ENCODE measurements at regions not wholly inside any gene's neighbourhood (a gene's known extent, or its start where the extent isn't known, plus 50 kb on each side); places are given as distances from the start of the nearest gene placed in this dataset.

- CTCF ChIA-PET: no interaction called here
These were observed 223.6 kb upstream of the AGAP1 start for GRCh38 chr2:235270291-235270690.

GRCh38 chr2:235270956-235271355 lies 222.9 kb upstream of the AGAP1 start:
- CTCF ChIA-PET: no interaction called here
- no peak overlapping the region for H3K4me3 Mint-ChIP-seq

More at GRCh38 chr2:235270291-235270690, 223.6 kb upstream of the AGAP1 start:
- Mint-ChIP-seq H3K36me3 (ENCODE audit: low read depth) (no peaks in the 10 kb centered on the region), H3K4me3 (no peak overlapping the region), H3K9me3 (ENCODE audit: low read depth) (no peaks in the 10 kb centered on the region), H3K4me1 (peaks cover 9% of the 10 kb centered on the region), H3K27me3 (peaks cover 69% of the 10 kb centered on the region), H3K27ac (no peak overlapping the region)
- DNase-seq: no peak
- POLR2A ChIA-PET: no interaction called here
- intact Hi-C loops (cut with DNase I, micrococcal nuclease): loop anchor here in 1 of 2 experiments (5.0 kb wide), 1 partner anchor 122 kb away; no protein-coding TSS in a partner anchor
- peak; percentile 26 for ATAC-seq

GRCh38 chr2:235271936-235272335 lies 221.9 kb upstream of the AGAP1 start:
- DNase-seq (no peak), ATAC-seq (no peak)
- ChIA-PET POLR2A (no interaction called here), CTCF (interaction anchor here (0.6 kb wide), 1 partner anchor 11 kb away, joined by 3 read pairs; no protein-coding TSS in a partner anchor)
- Mint-ChIP-seq H3K9me3 (ENCODE audit: low read depth) (no peaks in the 10 kb centered on the region), H3K27ac (no peak overlapping the region), H3K36me3 (ENCODE audit: low read depth) (no peaks in the 10 kb centered on the region), H3K4me1 (peaks cover 9% of the 10 kb centered on the region), H3K4me3 (no peak overlapping the region), H3K27me3 (peaks cover 70% of the 10 kb centered on the region)
- intact Hi-C loops (cut with DNase I, micrococcal nuclease): loop anchor here in 1 of 2 experiments (5.0 kb wide), 1 partner anchor 120 kb away; no protein-coding TSS in a partner anchor

More at GRCh38 chr2:235270956-235271355, 222.9 kb upstream of the AGAP1 start:
- POLR2A ChIA-PET: no interaction called here
- H3K27me3 Mint-ChIP-seq: peaks cover 69% of the 10 kb centered on the region
- ATAC-seq: peak; percentile 90
- no peak overlapping the region for H3K27ac Mint-ChIP-seq
- H3K9me3 Mint-ChIP-seq (ENCODE audit: low read depth): no peaks in the 10 kb centered on the region
- H3K4me1 Mint-ChIP-seq: peaks cover 9% of the 10 kb centered on the region
- H3K36me3 Mint-ChIP-seq (ENCODE audit: low read depth): no peaks in the 10 kb centered on the region
- DNase-seq: peak; percentile 82
- intact Hi-C loops (cut with DNase I, micrococcal nuclease): loop anchor here in 1 of 2 experiments (5.0 kb wide), 1 partner anchor 121 kb away; no protein-coding TSS in a partner anchor

GRCh38 chr2:235274023-235274422 lies 219.8 kb upstream of the AGAP1 start:
- Mint-ChIP-seq H3K4me1 (peaks cover 9% of the 10 kb centered on the region), H3K27me3 (peaks cover 55% of the 10 kb centered on the region), H3K27ac (no peak overlapping the region), H3K36me3 (ENCODE audit: low read depth) (no peaks in the 10 kb centered on the region), H3K4me3 (no peak overlapping the region), H3K9me3 (ENCODE audit: low read depth) (no peaks in the 10 kb centered on the region)
- ChIA-PET POLR2A (no interaction called here), CTCF (no interaction called here)
- DNase-seq: no peak
- ATAC-seq: no peak
- intact Hi-C loops (cut with DNase I, micrococcal nuclease): loop anchor here in 1 of 2 experiments (5.0 kb wide), 1 partner anchor 118 kb away; no protein-coding TSS in a partner anchor

GRCh38 chr2:235277485-235277884 lies 216.4 kb upstream of the AGAP1 start:
- H3K4me1 Mint-ChIP-seq: no peaks in the 10 kb centered on the region
- no peak overlapping the region for H3K27ac Mint-ChIP-seq
- peaks cover 41% of the 10 kb centered on the region for H3K27me3 Mint-ChIP-seq
- H3K9me3 Mint-ChIP-seq (ENCODE audit: low read depth): no peaks in the 10 kb centered on the region
- DNase-seq (no peak), ATAC-seq (no peak)
- intact Hi-C loops (cut with DNase I, micrococcal nuclease): no loop called here
- CTCF ChIA-PET: no interaction called here
- POLR2A ChIA-PET: no interaction called here
- H3K4me3 Mint-ChIP-seq: no peak overlapping the region
- H3K36me3 Mint-ChIP-seq (ENCODE audit: low read depth): no peaks in the 10 kb centered on the region

GRCh38 chr2:235278771-235279355 lies 215.0 kb upstream of the AGAP1 start:
- H3K4me3 Mint-ChIP-seq: no peak overlapping the region
- H3K27me3 Mint-ChIP-seq: peaks cover 36% of the 10 kb centered on the region

GRCh38 chr2:235279965-235280364 lies 213.9 kb upstream of the AGAP1 start:
- no peaks in the 10 kb centered on the region for H3K36me3 Mint-ChIP-seq (ENCODE audit: low read depth)
- no peak overlapping the region for H3K4me3 Mint-ChIP-seq
- CTCF ChIA-PET: no interaction called here
- no peak for DNase-seq
- peaks cover 35% of the 10 kb centered on the region for H3K27me3 Mint-ChIP-seq
- no peak overlapping the region for H3K27ac Mint-ChIP-seq
- H3K9me3 Mint-ChIP-seq (ENCODE audit: low read depth): no peaks in the 10 kb centered on the region
- POLR2A ChIA-PET: no interaction called here
- H3K4me1 Mint-ChIP-seq: no peaks in the 10 kb centered on the region
- intact Hi-C loops (cut with DNase I, micrococcal nuclease): no loop called here
- ATAC-seq: no peak

More at GRCh38 chr2:235278771-235279355, 215.0 kb upstream of the AGAP1 start:
- Mint-ChIP-seq H3K27ac (no peak overlapping the region), H3K9me3 (ENCODE audit: low read depth) (no peaks in the 10 kb centered on the region), H3K4me1 (no peaks in the 10 kb centered on the region), H3K36me3 (ENCODE audit: low read depth) (no peaks in the 10 kb centered on the region)
- ChIA-PET POLR2A (no interaction called here), CTCF (no interaction called here)
- intact Hi-C loops (cut with DNase I, micrococcal nuclease): no loop called here
- DNase-seq (no peak), ATAC-seq (no peak)

GRCh38 chr2:235283246-235283645 lies 210.6 kb upstream of the AGAP1 start:
- Mint-ChIP-seq H3K27me3 (peaks cover 27% of the 10 kb centered on the region), H3K27ac (no peak overlapping the region), H3K36me3 (ENCODE audit: low read depth) (no peaks in the 10 kb centered on the region), H3K9me3 (ENCODE audit: low read depth) (no peaks in the 10 kb centered on the region), H3K4me3 (no peak overlapping the region), H3K4me1 (no peaks in the 10 kb centered on the region)
- ChIA-PET POLR2A (no interaction called here), CTCF (interaction anchor here (0.6 kb wide), 1 partner anchor 11 kb away, joined by 3 read pairs; no protein-coding TSS in a partner anchor)
- intact Hi-C loops (cut with DNase I, micrococcal nuclease): no loop called here
- DNase-seq: no peak
- no peak for ATAC-seq

GRCh38 chr2:235286622-235287374 lies 207.0 kb upstream of the AGAP1 start:
- Mint-ChIP-seq H3K9me3 (ENCODE audit: low read depth) (no peaks in the 10 kb centered on the region), H3K4me1 (no peaks in the 10 kb centered on the region), H3K4me3 (no peak overlapping the region), H3K27me3 (peaks cover 30% of the 10 kb centered on the region), H3K36me3 (ENCODE audit: low read depth) (no peaks in the 10 kb centered on the region), H3K27ac (no peak overlapping the region)
- ChIA-PET CTCF (no interaction called here), POLR2A (no interaction called here)
- intact Hi-C loops (cut with DNase I, micrococcal nuclease): no loop called here
- ATAC-seq: no peak
- no peak for DNase-seq

- no peak for DNase-seq
- ChIA-PET POLR2A (no interaction called here), CTCF (no interaction called here)
- Mint-ChIP-seq H3K9me3 (ENCODE audit: low read depth) (no peaks in the 10 kb centered on the region), H3K4me3 (no peak overlapping the region), H3K4me1 (no peaks in the 10 kb centered on the region), H3K36me3 (ENCODE audit: low read depth) (no peaks in the 10 kb centered on the region), H3K27ac (no peak overlapping the region), H3K27me3 (peaks cover 31% of the 10 kb centered on the region)
- intact Hi-C loops (cut with DNase I, micrococcal nuclease): no loop called here
- no peak for ATAC-seq
These were observed 206.5 kb upstream of the AGAP1 start for GRCh38 chr2:235287375-235287733.

- intact Hi-C loops (cut with DNase I, micrococcal nuclease): no loop called here
These were observed 202.4 kb upstream of the AGAP1 start for GRCh38 chr2:235291461-235291860.

GRCh38 chr2:235293061-235293460 lies 200.8 kb upstream of the AGAP1 start:
- H3K4me3 Mint-ChIP-seq: no peak overlapping the region
- H3K4me1 Mint-ChIP-seq: no peaks in the 10 kb centered on the region
- intact Hi-C loops (cut with DNase I, micrococcal nuclease): no loop called here
- peaks cover 20% of the 10 kb centered on the region for H3K27me3 Mint-ChIP-seq
- ChIA-PET CTCF (no interaction called here), POLR2A (no interaction called here)
- H3K9me3 Mint-ChIP-seq (ENCODE audit: low read depth): no peaks in the 10 kb centered on the region
- no peaks in the 10 kb centered on the region for H3K36me3 Mint-ChIP-seq (ENCODE audit: low read depth)
- no peak overlapping the region for H3K27ac Mint-ChIP-seq
- DNase-seq (no peak), ATAC-seq (no peak)

More at GRCh38 chr2:235291461-235291860, 202.4 kb upstream of the AGAP1 start:
- no peak for ATAC-seq
- no peak overlapping the region for H3K4me3 Mint-ChIP-seq
- POLR2A ChIA-PET: no interaction called here
- CTCF ChIA-PET: no interaction called here
- DNase-seq: no peak
- no peaks in the 10 kb centered on the region for H3K36me3 Mint-ChIP-seq (ENCODE audit: low read depth)
- H3K27ac Mint-ChIP-seq: no peak overlapping the region
- H3K27me3 Mint-ChIP-seq: peaks cover 20% of the 10 kb centered on the region
- H3K4me1 Mint-ChIP-seq: no peaks in the 10 kb centered on the region
- no peaks in the 10 kb centered on the region for H3K9me3 Mint-ChIP-seq (ENCODE audit: low read depth)

Measured in activated CD4-positive, alpha-beta T cell treated with anti-CD3 and anti-CD28 coated beads for 36 hours (primary cell).